Transverse colon (tissue), 4 donors: ENCODE measurements at regions not wholly inside any gene's neighbourhood (a gene's known extent, or its start where the extent isn't known, plus 50 kb on each side); places are given as distances from the start of the nearest gene placed in this dataset.

Experiments
- DNase-seq: peaks from one replicate; pipeline ENCODE4 v3.0.0-alpha.2; 2019
- H3K27ac ChIP-seq, 4 donors: fragments of 200-600 bp; sonication (generic); 2 replicates each; pipeline ENCODE4 v1.5.1; 2016 to 2018; ENCODE audit warnings: inconsistent platforms in 4 of 4
- H3K27me3 ChIP-seq: fragments of 200-600 bp; sonication (generic); 2 replicates; pipeline ENCODE4 v1.5.1; 2017; ENCODE audit warnings: inconsistent platforms
- H3K36me3 ChIP-seq, 4 donors: fragments of 200-600 bp; sonication (generic); 2 replicates each; pipeline ENCODE4 v1.5.1; 2017 to 2019; ENCODE audit warnings: inconsistent platforms in 4 of 4
- H3K4me1 ChIP-seq, 4 donors: fragments of 200-600 bp; sonication (generic); 2 replicates each; pipeline ENCODE4 v1.5.1; 2017 to 2020; ENCODE audit warnings: inconsistent platforms in 4 of 4
- H3K4me3 ChIP-seq, 4 donors: fragments of 200-600 bp; sonication (generic); 1 replicate in 1 of 4; 2 replicates in 3 of 4; pipeline versions ENCODE4 v1.5.1 to v1.6.1; 2017 to 2019; ENCODE audit warnings: inconsistent platforms in 4 of 4
- H3K9me3 ChIP-seq, 2 donors: fragments of 200-600 bp; sonication (generic); 2 replicates each; pipeline ENCODE4 v1.5.1; 2017 to 2019; ENCODE audit warnings: inconsistent platforms in 2 of 2
- CTCF ChIP-seq, 5 experiments: fragments of 200-600 bp in 3 of 5; fragments of 450-650 bp in 2 of 5; sonication (generic) in 3 of 5; IDR thresholded peaks; 1 replicate in 2 of 5; 2 replicates in 3 of 5; pipeline ENCODE4 v1.5.1; 2016 to 2017; ENCODE audit warnings: antibody characterized with exemption in 5 of 5, inconsistent platforms in 3 of 5, mild to moderate bottlenecking in 2 of 5, moderate library complexity in 1 of 5
- EP300 ChIP-seq: sonication (generic); formaldehyde crosslinking; IDR thresholded peaks from one replicate; pipeline ENCODE4 v1.6.1; 2017; ENCODE audit warnings: antibody characterized with exemption, low read depth
- POLR2A ChIP-seq: fragments of 450-650 bp; IDR thresholded peaks from one replicate; pipeline ENCODE4 v1.6.1; 2016; ENCODE audit warnings: antibody characterized with exemption, mild to moderate bottlenecking, moderate library complexity
- POLR2AphosphoS5 ChIP-seq, 3 donors: sonication (generic); formaldehyde crosslinking; IDR thresholded peaks; one replicate each; pipeline ENCODE4 v1.6.1; 2016; ENCODE audit warnings: antibody characterized with exemption in 3 of 3
- WGBS, 2 donors: methylation state at CpG; one replicate each; pipeline ENCODE4 v1.1.5; 2018; ENCODE audit warnings: low coverage in 1 of 2; 5-methylcytosine and 5-hydroxymethylcytosine counted together
- in situ Hi-C, 4 donors: fragments of 200-750 bp; cut with MboI; loops; one replicate each; pipeline versions ENCODE4 v1.15.0 to v1.15.1; 2017; ENCODE audit warnings: low sequenced_read_pairs in 3 of 4, low pct_ligation_motif_present in 1 of 4, low pct_unique_long_range_greater_than_20kb in 1 of 4
- intact Hi-C: fragments of 100-400 bp; cut with DNase I; formaldehyde crosslinking; loops from one replicate; pipeline ENCODE4 v1.15.1; 2023; ENCODE audit warnings: low total_unique reads

DNA sequence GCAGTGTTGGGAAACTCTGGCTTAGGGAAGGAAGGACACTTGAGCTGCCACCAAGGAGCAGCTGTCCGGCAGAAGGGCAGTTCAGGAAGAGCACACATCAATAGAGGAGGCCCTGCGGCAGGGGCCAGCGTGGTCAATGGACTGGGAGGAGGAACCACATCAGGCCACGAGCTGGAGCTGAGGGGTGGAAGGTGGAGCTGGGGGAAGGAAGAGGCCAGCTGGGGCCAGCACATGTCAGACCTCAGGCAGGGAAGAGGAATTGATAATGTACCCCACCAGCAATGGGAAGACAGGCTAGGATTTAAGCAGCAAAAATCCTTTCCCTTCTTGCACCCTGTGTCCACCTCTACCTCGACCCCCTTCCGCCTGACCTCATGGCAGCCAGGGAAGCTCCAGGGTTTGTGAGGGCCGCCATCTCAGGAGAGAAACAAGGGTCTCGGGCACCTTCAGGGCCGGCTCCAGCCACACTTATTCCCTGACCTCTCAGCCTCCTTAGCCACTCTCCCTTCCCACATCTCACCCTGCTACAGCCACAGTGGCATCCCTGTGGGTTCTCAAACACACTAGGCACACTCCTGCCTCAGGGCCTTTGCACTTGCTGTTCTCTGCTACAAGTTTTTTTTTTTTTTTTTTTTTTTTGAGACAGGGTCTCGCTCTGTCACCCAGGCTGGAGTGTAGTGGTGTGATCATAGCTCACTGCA lies 157.8 kb upstream of the GRK3 start:
- intact Hi-C loops (no loop called here), in situ Hi-C loops (no loop called here)
- Histone ChIP-seq H3K4me1 (peaks cover 14 to 33% (median 26%) of the 10 kb centered on the region in 4 donors), H3K27ac (no peak overlapping the region), H3K4me3 (no peak overlapping the region), H3K36me3 (no peaks in the 10 kb centered on the region), H3K9me3 (no peaks in the 10 kb centered on the region), H3K27me3 (no peaks in the 10 kb centered on the region)
- TF ChIP-seq EP300 (no peak), POLR2AphosphoS5 (IDR thresholded peaks at IDR 0.05) (no peak), POLR2A (no peak), CTCF (IDR thresholded peaks at IDR 0.05) (no peak)
- 87 to 100% methylated on average over 5 to 10 of the region's 10 CpGs for WGBS, 2 donors
- no peak for DNase-seq

DNA sequence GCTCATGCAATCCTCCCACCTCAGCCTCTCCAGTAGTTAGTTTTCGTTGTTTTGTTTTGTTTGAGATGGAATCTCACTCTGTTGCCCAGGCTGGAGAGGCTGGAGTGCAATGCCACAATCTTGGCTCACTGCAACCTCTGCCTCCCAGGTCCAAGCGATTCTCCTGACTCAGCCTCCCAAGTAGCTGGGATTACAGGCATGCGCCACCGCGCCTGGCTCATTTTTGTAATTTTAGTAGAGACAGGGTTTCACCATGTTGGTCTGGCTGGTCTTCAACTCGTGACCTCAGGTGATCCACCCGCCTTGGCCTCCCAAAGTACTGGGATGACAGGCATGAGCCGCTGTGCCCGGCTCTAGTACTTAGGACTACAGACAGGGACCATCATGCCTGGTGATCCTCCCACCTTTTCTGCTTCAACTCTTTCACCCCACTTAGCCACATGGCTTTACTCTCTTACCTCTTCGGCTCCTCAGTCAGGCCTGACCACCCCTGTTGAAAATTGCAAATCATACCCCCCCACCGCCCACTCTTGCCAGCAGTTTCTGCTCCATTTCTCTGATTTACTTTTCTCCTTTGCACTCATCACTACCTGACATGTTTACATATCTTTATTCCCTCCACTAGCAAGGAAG lies 157.1 kb upstream of the GRK3 start:
- no peak for DNase-seq
- no peaks in the 10 kb centered on the region for H3K9me3 ChIP-seq
- no peak overlapping the region for H3K27ac ChIP-seq
- no peaks in the 10 kb centered on the region for H3K27me3 ChIP-seq
- TF ChIP-seq POLR2AphosphoS5 (IDR thresholded peaks at IDR 0.05), result no peak
- no peak for TF ChIP-seq POLR2A
- no peak for TF ChIP-seq EP300
- TF ChIP-seq CTCF (IDR thresholded peaks at IDR 0.05), result no peak
- no peak overlapping the region for H3K4me3 ChIP-seq
- H3K4me1 ChIP-seq, result peaks cover 10 to 27% (median 25%) of the 10 kb centered on the region in 4 donors
- 94 to 98% methylated on average over 2 to 11 of the region's 11 CpGs for WGBS, 2 donors
- in situ Hi-C loops, result no loop called here
- no peaks in the 10 kb centered on the region for H3K36me3 ChIP-seq
- intact Hi-C loops, result no loop called here

DNA sequence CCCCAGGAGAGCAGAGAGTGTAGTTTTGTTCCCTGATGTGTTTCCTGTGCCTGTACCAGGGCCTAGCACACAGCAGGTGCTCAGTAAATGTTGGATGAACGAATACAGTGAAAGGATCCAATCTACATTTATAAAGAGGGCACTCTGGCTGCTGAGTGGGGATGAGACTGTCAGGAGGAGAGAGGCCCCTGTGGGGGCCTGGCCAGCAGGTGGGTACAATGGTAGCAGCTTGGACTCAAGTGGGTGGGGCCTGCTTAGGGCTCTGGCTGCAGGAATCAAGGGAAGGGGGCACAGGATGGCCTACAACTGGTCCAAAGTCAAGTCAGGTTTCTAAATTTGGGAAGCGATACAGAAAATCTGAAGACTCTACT lies 156.6 kb upstream of the GRK3 start:
- no peak for DNase-seq
- no peak for TF ChIP-seq CTCF (IDR thresholded peaks at IDR 0.05)
- TF ChIP-seq POLR2AphosphoS5 (IDR thresholded peaks at IDR 0.05), result no peak
- TF ChIP-seq EP300, result no peak
- no peak for TF ChIP-seq POLR2A
- in situ Hi-C loops, result no loop called here
- intact Hi-C loops, result no loop called here
- H3K36me3 ChIP-seq, result no peaks in the 10 kb centered on the region
- no peak overlapping the region for H3K27ac ChIP-seq
- 86 to 89% methylated on average over 2 of the region's 2 CpGs for WGBS, 2 donors
- no peak overlapping the region for H3K4me3 ChIP-seq
- H3K9me3 ChIP-seq, result no peaks in the 10 kb centered on the region
- H3K27me3 ChIP-seq, result no peaks in the 10 kb centered on the region
- peaks cover 5 to 22% (median 21%) of the 10 kb centered on the region in 4 donors for H3K4me1 ChIP-seq

DNA sequence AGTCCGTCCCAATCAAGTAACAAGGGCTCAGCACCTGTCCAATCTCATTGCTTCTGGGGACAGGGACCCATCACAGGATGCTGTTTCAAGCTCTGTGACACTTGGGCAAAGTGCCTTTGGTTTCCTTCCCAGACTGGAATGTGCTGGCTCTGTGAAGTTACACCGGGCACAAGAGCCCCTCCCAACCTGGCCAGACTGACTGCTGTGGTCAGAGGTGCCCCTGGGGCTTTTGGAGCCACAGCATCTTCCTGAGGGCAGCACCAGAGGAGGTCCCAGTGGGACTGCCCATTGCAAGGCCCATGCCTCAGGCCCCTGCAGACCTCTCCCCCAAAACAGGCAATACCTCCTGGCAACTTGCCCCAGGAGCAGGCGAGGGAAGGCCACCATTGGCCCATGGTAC lies 155.2 kb upstream of the GRK3 start:
- no peak for DNase-seq
- in situ Hi-C loops (no loop called here), intact Hi-C loops (no loop called here)
- Histone ChIP-seq H3K4me3 (no peak overlapping the region), H3K36me3 (no peaks in the 10 kb centered on the region), H3K27me3 (no peaks in the 10 kb centered on the region), H3K4me1 (peaks cover 0 to 8% (median 7%) of the 10 kb centered on the region in 4 donors), H3K27ac (no peak overlapping the region), H3K9me3 (no peaks in the 10 kb centered on the region)
- 75% methylated on average over 3 of the region's 3 CpGs; no CpG with 5 or more reads in 1 of the 2 donors for WGBS, 2 donors
- TF ChIP-seq CTCF (IDR thresholded peaks at IDR 0.05), result no peak
- TF ChIP-seq EP300, result no peak
- no peak for TF ChIP-seq POLR2AphosphoS5 (IDR thresholded peaks at IDR 0.05)
- TF ChIP-seq POLR2A, result no peak
